Stimulated activated naive CD8-positive, alpha-beta T cell treated with anti-CD3 and anti-CD28 coated beads, Interleukin-15, Interleukin-2, amounts not matched to agents 100 U/mL and 50 U/mL, for 24 hours (primary cell): ENCODE measurements at regions not wholly inside any gene's neighbourhood (a gene's known extent, or its start where the extent isn't known, plus 50 kb on each side); places are given as distances from the start of the nearest gene placed in this dataset.

Experiments used
- ATAC-seq: fragments of 150-1000 bp; cut with Tn5 transposase; one replicate; pipeline ENCODE4 v1.10.0; 2021
- DNase-seq: peaks from one replicate; pipeline ENCODE4 v3.0.0; 2021

DNA sequence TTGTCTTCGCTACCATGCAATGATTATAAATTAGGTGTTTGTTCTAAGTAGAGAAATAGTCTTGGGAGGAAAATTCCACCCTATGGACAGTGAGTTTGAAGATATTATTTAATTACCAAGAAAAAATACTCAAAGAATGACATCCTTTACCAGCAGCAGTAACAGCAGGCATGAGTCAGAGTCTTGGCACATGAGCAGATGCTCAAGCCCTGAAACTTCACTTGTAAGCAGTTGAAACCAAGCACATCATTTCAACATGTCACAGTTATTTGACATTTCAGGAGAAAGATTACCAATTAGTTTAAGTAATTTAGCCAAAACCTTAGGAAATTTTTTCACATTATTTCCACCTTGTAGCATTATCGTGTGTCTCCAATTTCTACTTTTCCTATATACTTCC is 99.2 kb downstream of the C12orf50 start:
- DNase-seq: no peak
- ATAC-seq: no peak

DNA sequence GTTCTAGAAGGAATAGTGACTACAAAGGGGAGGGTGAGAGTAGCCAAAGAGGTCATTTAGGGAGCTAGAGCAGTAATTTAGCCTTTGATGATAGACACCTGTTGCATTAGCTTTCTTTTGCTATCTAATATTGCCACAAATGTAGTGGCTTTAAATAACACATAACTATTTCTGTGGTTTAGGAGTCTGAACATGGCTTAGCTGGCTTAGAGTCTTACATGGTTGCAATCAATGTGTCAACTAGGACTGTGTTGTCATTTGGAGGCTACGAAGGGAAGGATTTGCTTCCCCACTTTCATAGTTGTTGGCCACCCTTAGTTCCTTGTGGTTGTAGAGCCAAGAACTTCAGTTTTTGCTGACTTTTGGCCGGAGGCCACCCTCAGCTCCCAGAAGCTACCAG is 99.9 kb downstream of the C12orf50 start:
- no peak for DNase-seq
- no peak for ATAC-seq

DNA sequence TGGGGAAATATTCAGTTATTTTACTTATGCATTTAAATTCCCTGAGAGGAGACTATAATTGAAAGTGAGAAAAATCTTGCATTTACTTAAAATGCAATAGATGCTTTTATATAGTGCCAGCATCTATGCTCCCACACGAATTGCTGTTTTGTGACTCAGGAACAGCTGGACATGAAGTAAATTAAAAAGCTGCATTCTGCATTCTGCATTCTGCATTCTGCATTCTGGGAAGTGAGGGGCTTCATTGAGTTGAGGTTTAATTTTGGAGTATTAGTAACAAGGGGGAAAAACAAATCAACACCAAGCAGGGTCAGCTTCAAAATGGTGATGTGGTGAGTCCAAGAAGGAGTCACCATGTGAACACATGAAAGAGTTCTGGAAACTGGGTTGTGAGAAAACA is 101.2 kb downstream of the C12orf50 start:
- ATAC-seq: no peak

DNA sequence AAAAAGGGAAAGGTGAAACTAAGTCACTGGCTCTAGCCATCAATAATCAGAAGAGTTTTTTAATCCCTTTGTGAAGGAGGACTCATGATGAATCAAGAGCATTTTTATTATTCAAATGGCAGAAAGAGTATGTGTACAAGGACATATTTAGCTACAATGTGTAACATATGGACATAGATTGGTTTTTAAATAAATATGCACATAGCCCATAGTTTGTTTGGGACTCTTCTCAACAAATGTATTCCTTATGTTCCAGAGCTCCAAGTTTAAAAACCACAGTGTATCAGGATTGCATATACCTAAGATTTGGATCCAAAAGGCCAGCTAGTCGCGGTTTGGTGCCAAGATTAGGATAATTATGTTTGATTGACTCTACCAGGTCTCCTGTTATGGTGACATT is 104.2 kb downstream of the C12orf50 start:
- DNase-seq: no peak
- no peak for ATAC-seq

More for the DNA sequence above, 101.2 kb downstream of the C12orf50 start:
- DNase-seq: no peak

DNA sequence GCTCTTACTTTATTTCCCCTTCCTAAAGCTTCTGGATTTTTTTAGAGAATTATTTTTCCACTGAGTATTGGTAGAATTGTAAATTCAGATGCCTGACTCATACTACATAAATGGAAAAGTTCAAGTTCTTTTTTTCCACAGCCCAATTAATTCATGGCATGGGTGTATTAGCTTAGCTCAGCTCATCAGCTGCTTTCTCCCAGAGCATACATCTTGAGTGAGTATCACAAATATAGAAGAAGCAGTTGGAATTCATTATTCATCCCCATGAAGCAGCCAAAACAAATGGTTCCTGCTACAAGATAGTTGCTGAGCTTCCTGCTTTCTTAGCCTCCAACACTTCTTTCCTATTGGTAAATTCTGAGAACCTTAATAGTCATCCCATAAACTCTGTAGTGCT is 105.1 kb downstream of the C12orf50 start:
- DNase-seq (no peak), ATAC-seq (no peak)

DNA sequence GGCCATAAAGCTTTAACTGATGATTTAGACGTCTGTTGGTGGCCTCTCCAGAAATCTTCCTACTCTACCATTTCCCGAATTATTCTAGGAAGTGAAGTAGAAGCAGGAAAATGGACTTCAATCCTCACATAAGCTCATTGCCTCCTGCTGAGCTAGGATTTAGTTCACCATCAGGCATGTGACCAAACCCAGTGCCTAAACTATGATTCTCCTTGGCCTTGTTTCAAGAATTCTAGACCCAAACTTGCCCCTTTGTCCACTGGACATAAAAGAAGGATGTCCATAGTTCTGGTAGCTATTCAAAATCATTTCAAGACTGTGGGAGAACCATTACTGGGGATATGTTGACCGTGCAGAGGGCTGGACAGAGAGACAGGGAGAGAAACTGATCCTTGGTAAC is 105.8 kb downstream of the C12orf50 start:
- ATAC-seq: no peak
- no peak for DNase-seq

DNA sequence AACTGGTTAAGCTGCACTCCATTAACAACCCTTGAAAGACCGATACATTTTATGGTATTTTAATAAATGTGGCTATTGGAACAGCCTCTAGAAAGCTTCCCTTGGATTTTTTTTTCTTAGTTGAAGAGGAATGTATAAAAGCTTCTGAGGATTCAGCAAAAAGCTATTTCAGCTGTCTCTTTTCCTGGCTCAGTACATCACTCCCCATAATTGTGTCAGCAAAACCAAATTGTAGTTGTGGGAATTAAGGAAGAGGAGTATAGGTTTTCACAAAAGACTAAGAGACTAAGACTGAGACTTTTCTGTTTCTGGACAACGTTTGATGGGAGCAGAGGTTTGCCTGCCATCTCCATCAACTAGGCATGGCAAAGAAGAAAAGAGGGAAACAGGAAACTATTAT is 106.5 kb downstream of the C12orf50 start:
- ATAC-seq: no peak
- DNase-seq: no peak

DNA sequence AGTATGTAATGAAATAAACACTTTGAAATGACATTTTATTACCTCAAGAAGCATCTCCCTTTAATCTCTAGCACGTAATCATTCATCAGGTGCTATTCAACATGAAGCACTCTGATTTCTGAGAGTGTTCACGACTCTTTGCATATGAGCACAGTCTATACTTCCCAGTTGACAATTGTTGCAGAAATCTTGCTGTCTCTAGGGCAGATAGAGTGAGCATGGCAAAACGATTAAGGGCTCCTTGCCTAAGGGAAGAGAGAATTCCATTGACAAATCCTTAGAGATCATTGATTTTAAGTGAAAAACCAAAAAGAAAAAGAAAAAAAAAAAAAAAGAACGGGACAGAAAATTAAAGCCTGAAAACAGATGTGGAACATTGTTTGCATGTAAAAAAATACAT is 107.6 kb downstream of the C12orf50 start:
- ATAC-seq (no peak), DNase-seq (no peak)

DNA sequence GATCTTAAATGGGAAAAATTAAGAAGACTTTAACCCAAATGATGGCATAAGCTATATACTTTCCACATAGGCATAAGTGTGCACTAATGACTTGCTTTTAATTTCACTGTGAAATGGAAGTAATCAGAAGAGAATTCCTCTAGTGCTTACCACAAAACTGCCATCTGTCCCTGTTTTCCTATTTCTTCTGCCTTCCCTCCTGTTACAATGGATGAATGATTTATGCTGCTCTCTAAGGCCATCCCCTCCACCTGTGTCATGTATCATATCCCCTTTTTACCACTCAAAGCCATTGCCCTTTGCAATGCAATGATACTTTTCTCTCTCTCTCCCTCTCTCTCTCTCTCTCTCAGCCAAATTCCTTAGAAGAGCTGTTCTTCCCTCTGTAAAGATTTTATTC is 109.1 kb downstream of the C12orf50 start:
- ATAC-seq (no peak), DNase-seq (no peak)

DNA sequence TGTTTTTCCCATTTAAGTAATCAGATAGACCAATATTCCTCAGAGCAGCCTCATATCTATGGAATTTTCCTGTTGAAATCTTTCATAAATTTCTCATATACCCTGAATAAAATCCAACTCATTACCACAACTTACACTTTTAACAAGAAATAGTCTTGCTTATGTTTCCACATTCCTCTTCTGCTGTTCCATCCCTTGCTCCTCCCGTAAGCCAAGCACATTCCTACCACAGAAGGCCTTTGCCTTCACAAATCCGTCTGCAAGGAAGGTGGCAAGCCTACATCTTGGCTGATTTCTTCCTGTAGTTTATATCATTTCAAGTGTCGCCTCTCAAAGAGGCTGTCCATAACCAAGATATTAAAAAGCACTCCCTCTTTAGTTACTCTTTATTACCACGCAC is 127.7 kb downstream of the C12orf50 start:
- ATAC-seq (no peak), DNase-seq (no peak)

DNA sequence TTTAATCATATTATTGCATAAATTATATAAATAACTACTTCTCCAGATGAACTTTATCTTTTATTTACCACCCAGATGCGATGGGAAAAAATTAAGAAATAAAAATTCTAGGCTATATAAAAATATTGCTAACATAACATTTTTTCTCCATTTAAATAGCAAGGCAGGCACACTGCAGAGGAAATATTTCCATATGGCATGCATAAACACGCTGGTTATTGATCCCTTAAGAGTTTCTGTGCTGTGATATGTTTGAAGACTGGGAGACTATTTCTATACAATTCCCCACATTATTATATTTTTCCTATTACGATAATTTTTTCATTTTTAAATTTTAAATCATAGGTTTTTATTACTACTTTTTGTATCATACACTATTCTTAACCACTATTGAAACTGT is 131.5 kb downstream of the C12orf50 start:
- ATAC-seq (no peak), DNase-seq (no peak)

DNA sequence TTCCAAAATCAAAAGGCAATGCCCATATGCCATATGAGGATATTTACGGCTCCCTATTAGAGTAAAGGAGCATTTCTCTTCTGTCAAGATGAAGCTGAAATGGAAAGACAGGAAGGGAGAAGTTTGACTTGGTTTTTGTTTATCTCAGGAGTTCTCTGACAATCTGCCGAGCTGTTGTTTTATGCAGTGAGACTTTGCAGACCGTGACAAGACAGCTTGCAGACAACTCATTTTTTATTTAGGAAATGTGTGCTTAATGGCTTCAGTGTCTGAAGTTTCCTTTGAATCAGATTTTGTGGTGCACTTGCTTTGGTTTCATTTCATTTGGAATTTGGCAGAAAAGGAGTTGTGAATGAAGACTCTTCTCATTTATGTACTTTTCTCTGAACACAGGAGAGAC is 145.4 kb downstream of the C12orf50 start:
- no peak for DNase-seq
- no peak for ATAC-seq

DNA sequence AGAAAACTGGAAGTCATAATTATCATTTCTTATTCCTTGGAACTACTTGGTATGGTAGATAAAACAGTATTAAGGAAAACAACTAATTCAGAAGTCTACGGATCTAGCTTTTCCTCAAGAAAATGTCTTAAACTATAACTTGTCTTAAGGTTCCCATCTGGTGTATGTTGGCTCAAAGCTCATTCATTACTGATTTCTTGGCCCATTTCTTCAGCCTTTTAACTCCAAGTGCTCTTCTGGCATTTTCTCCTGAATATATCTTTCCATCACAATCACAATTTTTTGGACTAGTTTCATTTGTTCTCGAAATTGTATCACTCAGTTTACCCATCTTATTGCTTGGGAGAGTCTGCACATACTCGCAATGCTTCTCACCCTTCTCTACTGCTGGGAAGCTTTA is 150.1 kb downstream of the C12orf50 start:
- ATAC-seq (no peak), DNase-seq (no peak)

DNA sequence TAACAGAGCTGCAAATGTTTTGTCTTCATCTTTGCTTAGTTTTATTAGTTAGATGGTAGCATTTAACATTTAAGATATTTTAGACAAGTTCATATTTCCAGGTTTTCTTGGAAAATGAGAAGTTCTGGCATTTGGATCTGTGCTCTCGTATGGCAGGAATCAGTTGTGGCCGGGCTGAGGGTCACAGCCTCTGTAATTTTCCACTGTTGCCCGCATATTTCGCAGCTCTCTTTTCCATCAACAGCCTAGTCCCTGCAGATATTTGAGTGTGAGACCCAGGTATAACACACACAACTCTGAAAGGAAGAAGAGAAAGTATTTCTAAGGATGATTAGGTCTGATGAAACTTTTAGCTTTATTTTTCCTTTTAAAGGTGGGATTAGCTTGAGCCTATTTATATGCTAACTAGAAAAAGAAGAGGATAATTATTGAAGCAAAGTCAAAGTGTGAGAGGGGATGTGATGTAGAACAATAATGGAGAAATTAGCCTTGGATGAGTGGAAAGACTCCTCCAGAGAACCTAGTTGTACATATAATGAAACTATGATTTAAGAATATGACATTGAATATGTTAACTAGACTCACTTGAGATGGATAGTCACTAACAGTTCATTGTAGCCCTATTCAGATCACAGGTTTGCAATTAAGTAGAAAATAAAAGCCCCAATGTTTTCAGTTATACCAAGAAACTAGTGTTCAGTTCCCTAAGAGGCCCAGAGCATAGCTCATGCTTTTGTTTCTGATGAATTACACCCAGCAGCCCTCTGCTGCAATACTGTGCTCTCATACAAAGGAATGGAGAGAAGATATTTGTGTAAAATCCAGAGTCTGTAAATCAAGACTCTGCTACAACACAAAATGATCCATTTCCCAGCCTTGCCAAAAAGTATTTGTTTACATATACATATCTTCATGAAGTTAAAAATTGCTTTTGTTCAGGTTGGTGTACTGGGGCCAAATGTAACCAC is 158.4 kb downstream of the C12orf50 start:
- ATAC-seq (no peak), DNase-seq (no peak)

DNA sequence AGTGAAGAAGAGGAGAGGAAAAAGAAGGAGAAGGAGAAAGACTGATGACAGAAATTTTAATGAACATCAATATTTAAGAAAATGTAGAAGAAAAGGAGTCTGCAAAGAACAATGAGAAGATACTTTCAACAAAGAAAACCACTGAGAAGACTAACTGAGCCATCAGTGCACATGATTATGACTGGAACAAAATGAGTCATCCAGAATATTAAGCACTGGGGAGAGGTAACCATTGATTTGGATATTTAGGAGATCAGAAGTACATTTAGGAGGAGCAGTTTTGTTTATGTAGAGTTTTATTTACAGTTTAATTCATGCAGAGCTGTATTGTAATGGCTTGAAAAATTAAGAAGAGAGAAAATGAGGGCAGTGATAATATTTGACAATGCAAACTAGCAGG is 159.1 kb downstream of the C12orf50 start:
- DNase-seq (no peak), ATAC-seq (no peak)

DNA sequence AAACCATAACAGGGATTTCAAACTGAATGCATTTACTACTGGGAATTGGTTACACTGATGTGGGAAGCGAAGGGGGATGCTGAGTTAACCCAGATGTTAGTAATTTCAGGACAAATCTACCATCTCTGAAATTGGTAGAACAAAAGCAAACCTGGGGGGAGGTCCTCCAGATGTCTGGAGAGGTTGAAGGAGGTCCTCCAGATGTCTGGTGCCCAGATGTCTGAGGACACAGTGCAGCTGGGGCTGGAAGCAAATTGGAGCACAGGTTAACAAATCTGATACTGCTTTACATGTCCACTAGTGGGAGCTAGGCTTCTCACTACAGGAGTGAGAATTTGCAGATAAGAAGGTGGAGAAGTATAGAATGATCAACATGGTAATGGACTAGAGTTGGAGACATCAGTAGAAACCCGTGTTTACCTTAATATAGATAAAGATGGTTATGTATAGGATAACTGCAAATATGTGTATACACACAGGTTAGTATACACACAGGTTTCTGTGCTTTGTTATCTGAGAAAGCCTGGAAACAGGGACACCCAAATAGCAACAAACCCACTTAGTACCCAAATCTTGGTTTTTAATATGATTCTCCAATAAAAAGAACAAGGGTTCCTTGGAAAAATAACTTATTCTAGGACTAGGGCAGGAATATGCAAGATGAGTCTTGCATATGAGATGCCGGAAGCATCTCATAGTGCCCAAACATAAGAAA is 162.5 kb downstream of the C12orf50 start:
- no peak for DNase-seq
- no peak for ATAC-seq

DNA sequence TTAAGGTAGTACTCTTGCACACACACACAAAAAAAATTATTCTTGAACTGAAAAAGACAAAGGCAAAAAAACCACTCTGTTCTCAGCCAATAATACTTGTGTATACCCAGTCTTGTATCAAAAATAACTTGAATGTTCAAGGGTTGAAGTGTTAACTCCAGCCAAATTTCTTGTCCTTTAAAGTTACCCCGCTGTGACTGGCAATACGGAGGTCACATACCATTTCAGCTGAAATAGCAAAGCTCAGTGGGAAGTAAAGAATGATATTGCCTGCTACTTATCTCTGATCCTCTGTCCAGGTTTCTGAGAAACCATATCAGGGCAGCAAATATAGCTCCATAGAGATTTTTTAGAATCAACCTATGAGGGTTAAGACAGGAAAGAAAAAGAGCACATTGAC is 167.4 kb downstream of the C12orf50 start:
- DNase-seq (no peak), ATAC-seq (no peak)

DNA sequence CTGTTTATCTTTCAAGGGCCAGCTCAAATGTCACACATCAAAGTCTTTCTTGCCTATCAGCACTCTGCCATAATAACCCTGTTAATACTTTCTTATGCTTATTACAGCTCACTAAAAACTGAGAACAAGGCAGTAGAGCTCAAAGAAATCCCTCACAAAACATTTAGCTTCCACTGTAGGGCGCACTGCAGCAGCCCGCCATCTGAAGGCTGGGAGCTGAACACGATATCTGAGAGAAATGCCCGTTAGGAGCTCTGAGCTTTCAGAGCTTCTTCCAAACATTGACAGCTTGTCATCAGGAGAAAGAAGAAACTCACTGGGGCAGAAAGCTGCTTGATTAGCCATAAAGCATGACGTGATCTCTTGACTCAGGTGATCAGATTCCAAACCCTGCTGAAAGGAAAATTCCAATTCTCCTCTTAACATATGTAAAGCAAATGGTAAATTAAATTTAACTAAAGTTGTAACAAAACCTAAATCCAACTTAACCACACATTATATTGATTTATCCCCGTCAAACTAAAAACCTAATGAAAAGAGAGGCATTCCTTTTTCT is 175.7 kb downstream of the C12orf50 start:
- no peak for DNase-seq
- ATAC-seq: no peak

DNA sequence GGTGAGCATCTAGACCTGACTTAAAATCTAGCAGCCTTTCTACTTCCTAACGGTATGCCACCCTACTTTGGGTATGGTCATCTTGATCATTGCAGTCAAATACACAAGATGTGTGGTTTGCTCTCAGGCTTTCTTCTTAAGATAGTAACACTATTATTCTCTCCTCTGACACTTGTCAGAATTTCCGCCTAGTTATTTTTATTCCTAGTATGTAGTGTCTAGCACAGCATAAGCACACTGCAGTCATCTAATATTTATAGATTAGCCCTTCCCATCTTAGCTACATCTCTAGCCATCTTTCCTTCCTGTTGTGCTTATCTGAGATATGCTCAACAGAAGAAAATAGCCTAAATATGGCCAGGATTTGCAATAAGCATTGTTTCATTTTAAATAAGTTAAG is 180.1 kb downstream of the C12orf50 start:
- DNase-seq: no peak
- no peak for ATAC-seq

DNA sequence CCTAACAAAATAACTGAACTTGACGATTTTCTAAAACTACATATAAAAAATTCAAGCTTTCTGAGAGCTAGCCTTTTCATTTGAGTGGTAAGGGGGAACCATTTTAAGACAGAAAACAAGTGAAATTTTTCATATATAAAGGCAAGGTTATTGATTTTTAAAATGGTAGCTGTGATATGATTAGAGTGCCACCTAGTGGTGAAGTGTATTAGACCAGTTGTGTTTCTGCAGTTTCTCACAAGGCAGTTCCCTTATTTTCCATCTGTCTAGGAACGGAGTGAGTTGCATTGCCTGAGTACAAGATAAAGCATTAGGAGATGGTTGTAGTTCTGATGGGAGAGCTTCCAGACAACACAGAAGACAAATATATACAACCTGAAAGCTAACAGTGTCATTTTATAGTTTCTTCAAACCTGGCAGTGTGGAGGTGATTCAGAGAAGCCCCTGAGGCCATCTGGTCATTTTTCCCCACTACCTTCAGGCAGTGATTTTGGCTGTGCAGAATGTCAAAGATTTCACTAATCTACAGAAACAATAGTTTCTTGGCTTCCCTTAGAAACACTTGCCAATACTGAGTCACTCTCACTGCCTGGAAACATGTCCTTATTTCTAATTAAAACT is 180.8 kb downstream of the C12orf50 start:
- DNase-seq (no peak), ATAC-seq (no peak)

DNA sequence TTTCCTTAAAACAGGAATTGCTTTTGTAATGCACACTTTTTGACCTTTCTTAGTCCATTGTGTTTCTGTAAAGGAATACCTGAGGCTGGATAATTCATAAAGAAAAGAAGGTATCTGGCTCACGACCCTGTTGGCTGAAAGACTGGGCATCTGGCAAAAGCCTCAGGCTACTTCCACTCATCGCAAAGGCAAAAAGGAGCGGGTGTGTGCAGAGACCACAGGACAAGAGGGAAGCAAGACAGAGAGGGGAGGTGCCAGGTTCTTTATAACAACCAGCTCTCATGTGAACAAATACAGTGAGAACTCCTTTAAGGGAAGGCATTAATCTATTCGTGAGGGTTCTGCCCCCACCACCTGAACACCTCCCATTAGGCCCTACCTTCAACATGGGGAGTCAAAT is 182.1 kb downstream of the C12orf50 start:
- no peak for DNase-seq
- ATAC-seq: no peak

DNA sequence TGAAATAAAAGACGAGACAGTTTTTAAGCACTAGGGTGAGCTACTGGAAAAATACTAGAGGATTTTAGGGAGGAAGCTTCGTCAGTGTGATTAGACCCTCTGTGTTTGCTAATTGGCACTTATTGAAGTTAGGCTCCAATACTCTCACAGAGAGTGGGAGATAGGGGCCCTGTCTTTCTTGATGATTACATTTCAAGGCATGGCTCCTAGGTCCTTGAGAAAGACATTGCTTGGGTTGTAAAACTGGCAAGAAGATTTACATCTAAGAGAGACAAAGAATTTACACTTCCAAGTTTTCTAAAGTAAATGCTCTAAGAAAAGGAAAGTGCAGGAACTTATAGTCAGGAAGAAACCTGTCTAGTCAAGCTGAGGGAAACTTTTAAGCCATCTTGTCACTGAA is 183.2 kb downstream of the C12orf50 start:
- ATAC-seq (no peak), DNase-seq (no peak)

DNA sequence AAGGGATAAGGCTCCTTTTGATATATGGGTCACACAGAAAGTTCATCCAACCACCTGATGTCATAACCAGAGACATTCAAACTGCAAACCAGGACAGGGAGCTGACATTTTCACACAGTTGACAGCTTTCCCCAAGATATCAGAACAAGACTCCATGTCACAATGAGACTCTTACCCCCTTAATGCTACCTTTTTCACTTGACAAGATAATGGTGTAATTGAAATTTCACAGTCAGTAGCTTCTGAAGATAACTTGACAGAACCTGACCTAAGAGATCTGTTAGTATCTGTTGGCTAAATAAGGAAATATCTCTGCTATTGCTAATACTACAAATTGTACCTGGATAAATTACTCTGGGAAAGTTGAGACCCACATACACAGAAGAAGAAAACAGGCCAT is 187.3 kb downstream of the C12orf50 start:
- ATAC-seq (no peak), DNase-seq (no peak)
